ENCODE measurements at regions not wholly inside any gene's neighbourhood (a gene's known extent, or its start where the extent isn't known, plus 50 kb on each side); places are given as distances from the start of the nearest gene placed in this dataset.

GRCh38 chr3:124586126-124587052, 143.9 kb upstream of the UMPS start:
- H3K27ac ChIP-seq, result no peak overlapping the region

DNA sequence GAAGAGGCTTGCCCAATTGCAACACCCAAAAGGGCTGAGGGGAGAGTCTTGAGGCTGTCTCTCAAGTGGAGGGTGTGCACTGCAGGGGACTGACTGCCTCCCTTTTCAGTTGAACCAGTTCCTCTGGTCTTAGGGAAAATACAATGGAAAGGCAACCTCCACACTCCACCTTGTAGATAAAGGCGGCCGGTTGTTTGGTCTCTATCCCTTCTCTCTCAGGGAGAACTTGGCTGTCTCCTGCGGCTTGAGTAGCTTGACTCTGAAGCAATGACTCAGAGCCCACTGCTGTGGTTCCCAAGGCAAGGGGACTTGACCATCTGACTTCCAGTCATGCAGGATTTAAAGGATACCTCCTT, 143.2 kb upstream of the UMPS start:
- no peak for TF ChIP-seq ZFX (IDR thresholded peaks at IDR 0.05)
- TF ChIP-seq, protein P1, sequence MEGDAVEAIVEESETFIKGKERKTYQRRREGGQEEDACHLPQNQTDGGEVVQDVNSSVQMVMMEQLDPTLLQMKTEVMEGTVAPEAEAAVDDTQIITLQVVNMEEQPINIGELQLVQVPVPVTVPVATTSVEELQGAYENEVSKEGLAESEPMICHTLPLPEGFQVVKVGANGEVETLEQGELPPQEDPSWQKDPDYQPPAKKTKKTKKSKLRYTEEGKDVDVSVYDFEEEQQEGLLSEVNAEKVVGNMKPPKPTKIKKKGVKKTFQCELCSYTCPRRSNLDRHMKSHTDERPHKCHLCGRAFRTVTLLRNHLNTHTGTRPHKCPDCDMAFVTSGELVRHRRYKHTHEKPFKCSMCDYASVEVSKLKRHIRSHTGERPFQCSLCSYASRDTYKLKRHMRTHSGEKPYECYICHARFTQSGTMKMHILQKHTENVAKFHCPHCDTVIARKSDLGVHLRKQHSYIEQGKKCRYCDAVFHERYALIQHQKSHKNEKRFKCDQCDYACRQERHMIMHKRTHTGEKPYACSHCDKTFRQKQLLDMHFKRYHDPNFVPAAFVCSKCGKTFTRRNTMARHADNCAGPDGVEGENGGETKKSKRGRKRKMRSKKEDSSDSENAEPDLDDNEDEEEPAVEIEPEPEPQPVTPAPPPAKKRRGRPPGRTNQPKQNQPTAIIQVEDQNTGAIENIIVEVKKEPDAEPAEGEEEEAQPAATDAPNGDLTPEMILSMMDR (conservative IDR thresholded peaks at IDR 0.05), result no peak
- H3K27ac ChIP-seq, result no peak overlapping the region

More at GRCh38 chr3:124586126-124587052, 143.9 kb upstream of the UMPS start:
- TF ChIP-seq ZFX (IDR thresholded peaks at IDR 0.05), result no peak
- TF ChIP-seq, protein P1 (conservative IDR thresholded peaks at IDR 0.05), result no peak

DNA sequence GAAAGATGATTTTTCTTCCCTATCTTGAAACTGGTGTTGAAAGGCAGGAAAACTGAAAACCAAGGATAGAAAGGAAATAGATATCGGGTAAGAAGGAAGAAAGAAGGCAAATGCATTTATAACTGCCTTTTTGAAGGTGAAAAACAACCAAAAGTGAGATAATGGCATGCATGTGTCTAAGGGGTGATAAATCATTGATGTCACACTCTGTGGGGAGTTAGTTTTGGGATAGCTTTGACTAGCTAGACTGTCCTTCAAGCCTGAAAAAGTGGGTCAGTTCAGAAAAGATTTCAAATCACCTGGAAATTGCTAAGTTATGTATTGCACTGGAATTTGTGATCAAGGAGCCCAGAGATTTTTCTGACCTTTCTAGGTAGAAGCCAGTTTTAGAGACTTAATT, 142.2 kb upstream of the UMPS start:
- no peak for TF ChIP-seq ZFX (IDR thresholded peaks at IDR 0.05)
- TF ChIP-seq, protein P1 (conservative IDR thresholded peaks at IDR 0.05), result no peak
- no peak overlapping the region for H3K27ac ChIP-seq

- TF ChIP-seq, protein P1 (conservative IDR thresholded peaks at IDR 0.05), result no peak
- no peak for TF ChIP-seq ZFX (IDR thresholded peaks at IDR 0.05)
- H3K27ac ChIP-seq, result no peak overlapping the region
These were observed 141.5 kb upstream of the UMPS start for GRCh38 chr3:124588794-124589193.

DNA sequence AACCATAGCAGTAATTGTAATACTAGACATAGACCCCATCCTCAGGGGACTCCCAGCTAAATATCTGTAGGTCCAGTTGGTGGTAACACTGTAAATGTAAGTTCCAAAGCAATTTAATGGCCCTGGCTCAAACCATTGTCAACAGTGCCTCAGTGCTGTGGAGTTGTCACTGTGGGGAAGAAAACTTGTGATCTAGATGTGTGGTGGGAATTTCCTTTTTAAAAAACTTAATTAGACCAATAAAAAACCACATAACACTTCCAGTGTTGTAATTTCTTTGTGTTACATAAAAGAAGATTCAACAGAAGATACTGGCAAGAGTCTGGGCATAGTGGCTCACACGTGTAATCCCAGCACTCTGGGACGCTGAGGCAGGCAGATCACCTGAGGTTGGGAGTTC, 138.6 kb upstream of the UMPS start:
- TF ChIP-seq, protein P1 (conservative IDR thresholded peaks at IDR 0.05), result no peak
- no peak for TF ChIP-seq ZFX (IDR thresholded peaks at IDR 0.05)
- no peak overlapping the region for H3K27ac ChIP-seq

GRCh38 chr3:124592658-124593441, 137.4 kb upstream of the UMPS start:
- H3K27ac ChIP-seq, result no peak overlapping the region; the same call in 1 of the 2 replicates
- TF ChIP-seq, protein P1 (conservative IDR thresholded peaks at IDR 0.05), result no peak
- TF ChIP-seq ZFX (IDR thresholded peaks at IDR 0.05), result no peak

GRCh38 chr3:124593442-124593829, 136.8 kb upstream of the UMPS start:
- TF ChIP-seq, protein P1 (conservative IDR thresholded peaks at IDR 0.05), result no peak
- TF ChIP-seq ZFX (IDR thresholded peaks at IDR 0.05), result no peak
- H3K27ac ChIP-seq, result no peak overlapping the region; the same call in 1 of the 2 replicates
